ENCODE measurements at regions not wholly inside any gene's neighbourhood (a gene's known extent, or its start where the extent isn't known, plus 50 kb on each side); places are given as distances from the start of the nearest gene placed in this dataset.

GRCh38 chr12:81835783-81836182 is 76.6 kb upstream of the PPFIA2 start:
- H3K27me3 ChIP-seq (ENCODE audit: control insufficient read depth, insufficient read depth, low read length) = no peaks in the 10 kb centered on the region
- CTCF ChIA-PET = no interaction called here
- H3K4me1 ChIP-seq (ENCODE audit: control insufficient read depth, insufficient read depth, low read length) = no peaks in the 10 kb centered on the region
- DNase-seq (ENCODE audit: low read depth, low spot score) = no peak
- no peak overlapping the region for H3K27ac ChIP-seq (ENCODE audit: low read length)
- intact Hi-C loops (cut with micrococcal nuclease; ENCODE audit: unreplicated experiment) (no loop called here), in situ Hi-C loops (cut with HindIII; ENCODE audit: low pct_unique_long_range_greater_than_20kb, low sequenced_read_pairs) (no loop called here)
- POLR2A ChIA-PET = no interaction called here
- BruUV-seq (replicated peaks) = no TSS peak
- no peak for TF ChIP-seq REST (IDR thresholded peaks at IDR 0.05; ENCODE audit: insufficient read depth in 1 of 2, low read depth in 2 of 2, low read length in 1 of 2)
- TF ChIP-seq SIN3A (IDR thresholded peaks at IDR 0.05; ENCODE audit: borderline replicate concordance, insufficient read depth, low read depth, low read length) = no peak
- no peak for TF ChIP-seq CTCF (IDR thresholded peaks at IDR 0.05)
- no peak for TF ChIP-seq TCF7L2 (IDR thresholded peaks at IDR 0.05; ENCODE audit: low read depth, low read length)
- no peak for TF ChIP-seq POLR2AphosphoS5 (IDR thresholded peaks at IDR 0.05; ENCODE audit: low read depth, low read length)
- H3K4me3 ChIP-seq (ENCODE audit: low read depth in 2 of 2, low read length in 2 of 2) = no peak overlapping the region
- ATAC-seq = no peak
- H3K9me3 ChIP-seq (ENCODE audit: control insufficient read depth, insufficient read depth, low read depth, low read length) = no peaks in the 10 kb centered on the region
- H3K36me3 ChIP-seq (ENCODE audit: control insufficient read depth, insufficient read depth, low read length) = no peaks in the 10 kb centered on the region

GRCh38 chr12:81819991-81820633 is 61.0 kb upstream of the PPFIA2 start:
- no peak overlapping the region for H3K4me3 ChIP-seq (ENCODE audit: low read depth in 2 of 2, low read length in 2 of 2)
- POLR2A ChIA-PET = no interaction called here
- in situ Hi-C loops (cut with HindIII; ENCODE audit: low pct_unique_long_range_greater_than_20kb, low sequenced_read_pairs) = no loop called here
- no peaks in the 10 kb centered on the region for H3K27me3 ChIP-seq (ENCODE audit: control insufficient read depth, insufficient read depth, low read length)
- no peak for TF ChIP-seq POLR2AphosphoS5 (IDR thresholded peaks at IDR 0.05; ENCODE audit: low read depth, low read length)
- TF ChIP-seq TCF7L2 (IDR thresholded peaks at IDR 0.05; ENCODE audit: low read depth, low read length) = no peak
- no TSS peak for BruUV-seq (replicated peaks)
- H3K27ac ChIP-seq (ENCODE audit: low read length) = no peak overlapping the region
- no peak for DNase-seq (ENCODE audit: low read depth, low spot score)
- intact Hi-C loops (cut with micrococcal nuclease; ENCODE audit: unreplicated experiment) = no loop called here
- no peaks in the 10 kb centered on the region for H3K9me3 ChIP-seq (ENCODE audit: control insufficient read depth, insufficient read depth, low read depth, low read length)
- CTCF ChIA-PET = no interaction called here
- H3K4me1 ChIP-seq (ENCODE audit: control insufficient read depth, insufficient read depth, low read length) = no peaks in the 10 kb centered on the region
- no peak for ATAC-seq
- H3K36me3 ChIP-seq (ENCODE audit: control insufficient read depth, insufficient read depth, low read length) = no peaks in the 10 kb centered on the region

GRCh38 chr12:81815611-81816010 is 56.5 kb upstream of the PPFIA2 start:
- intact Hi-C loops (cut with micrococcal nuclease; ENCODE audit: unreplicated experiment) (no loop called here), in situ Hi-C loops (cut with HindIII; ENCODE audit: low pct_unique_long_range_greater_than_20kb, low sequenced_read_pairs) (no loop called here)
- Histone ChIP-seq H3K9me3 (ENCODE audit: control insufficient read depth, insufficient read depth, low read depth, low read length) (no peaks in the 10 kb centered on the region), H3K4me3 (ENCODE audit: low read depth in 2 of 2, low read length in 2 of 2) (no peak overlapping the region), H3K4me1 (ENCODE audit: control insufficient read depth, insufficient read depth, low read length) (no peaks in the 10 kb centered on the region), H3K27ac (ENCODE audit: low read length) (no peak overlapping the region), H3K27me3 (ENCODE audit: control insufficient read depth, insufficient read depth, low read length) (no peaks in the 10 kb centered on the region), H3K36me3 (ENCODE audit: control insufficient read depth, insufficient read depth, low read length) (no peaks in the 10 kb centered on the region)
- DNase-seq (ENCODE audit: low read depth, low spot score) (no peak), ATAC-seq (no peak)
- no peak for TF ChIP-seq CTCF (IDR thresholded peaks at IDR 0.05)
- TF ChIP-seq REST (IDR thresholded peaks at IDR 0.05; ENCODE audit: insufficient read depth in 1 of 2, low read depth in 2 of 2, low read length in 1 of 2) = no peak
- TF ChIP-seq SIN3A (IDR thresholded peaks at IDR 0.05; ENCODE audit: borderline replicate concordance, insufficient read depth, low read depth, low read length) = no peak
- TF ChIP-seq POLR2AphosphoS5 (IDR thresholded peaks at IDR 0.05; ENCODE audit: low read depth, low read length) = no peak
- TF ChIP-seq TCF7L2 (IDR thresholded peaks at IDR 0.05; ENCODE audit: low read depth, low read length) = no peak
- ChIA-PET POLR2A (no interaction called here), CTCF (no interaction called here)
- BruUV-seq (replicated peaks) = no TSS peak
